ENCODE measurements at regions not wholly inside any gene's neighbourhood (a gene's known extent, or its start where the extent isn't known, plus 50 kb on each side); places are given as distances from the start of the nearest gene placed in this dataset.
"Not testable (repeated sequence)": the region's sequence is repeated elsewhere in the genome, so short reads cannot be mapped to it uniquely, and the experiment has no call there.

GRCh38 chr6:15817100-15817499 is 154.3 kb upstream of the DTNBP1 start:
- in situ Hi-C loops (cut with HindIII; ENCODE audit: low sequenced_read_pairs), result no loop called here

GRCh38 chr6:15816661-15817060 is 153.8 kb upstream of the DTNBP1 start:
- in situ Hi-C loops (cut with HindIII; ENCODE audit: low sequenced_read_pairs), result no loop called here

GRCh38 chr6:15813698-15814097 is 150.9 kb upstream of the DTNBP1 start:
- in situ Hi-C loops (cut with HindIII; ENCODE audit: low sequenced_read_pairs), result not testable (repeated sequence)

GRCh38 chr6:15811107-15811506 is 148.3 kb upstream of the DTNBP1 start:
- in situ Hi-C loops (cut with HindIII; ENCODE audit: low sequenced_read_pairs), result no loop called here

- in situ Hi-C loops (cut with HindIII; ENCODE audit: low sequenced_read_pairs), result no loop called here
These were observed 147.8 kb upstream of the DTNBP1 start for GRCh38 chr6:15810618-15811017.

GRCh38 chr6:15809367-15809766 is 146.5 kb upstream of the DTNBP1 start:
- in situ Hi-C loops (cut with HindIII; ENCODE audit: low sequenced_read_pairs), result no loop called here

GRCh38 chr6:15804164-15805154 is 141.6 kb upstream of the DTNBP1 start:
- in situ Hi-C loops (cut with HindIII; ENCODE audit: low sequenced_read_pairs), result no loop called here

GRCh38 chr6:15802466-15802865 is 139.6 kb upstream of the DTNBP1 start:
- in situ Hi-C loops (cut with HindIII; ENCODE audit: low sequenced_read_pairs), result no loop called here

GRCh38 chr6:15801912-15802311 is 139.1 kb upstream of the DTNBP1 start:
- in situ Hi-C loops (cut with HindIII; ENCODE audit: low sequenced_read_pairs), result no loop called here

GRCh38 chr6:15800841-15801617 is 138.2 kb upstream of the DTNBP1 start:
- in situ Hi-C loops (cut with HindIII; ENCODE audit: low sequenced_read_pairs), result no loop called here

GRCh38 chr6:15798533-15799255 is 135.9 kb upstream of the DTNBP1 start:
- in situ Hi-C loops (cut with HindIII; ENCODE audit: low sequenced_read_pairs), result no loop called here

GRCh38 chr6:15796844-15797243 is 134.0 kb upstream of the DTNBP1 start:
- in situ Hi-C loops (cut with HindIII; ENCODE audit: low sequenced_read_pairs), result no loop called here

GRCh38 chr6:15796130-15796771 is 133.4 kb upstream of the DTNBP1 start:
- in situ Hi-C loops (cut with HindIII; ENCODE audit: low sequenced_read_pairs), result no loop called here

- in situ Hi-C loops (cut with HindIII; ENCODE audit: low sequenced_read_pairs), result no loop called here
These were observed 131.0 kb upstream of the DTNBP1 start for GRCh38 chr6:15793826-15794225.

- in situ Hi-C loops (cut with HindIII; ENCODE audit: low sequenced_read_pairs), result no loop called here
These were observed 130.5 kb upstream of the DTNBP1 start for GRCh38 chr6:15793288-15793687.

GRCh38 chr6:15792842-15793241 is 130.0 kb upstream of the DTNBP1 start:
- in situ Hi-C loops (cut with HindIII; ENCODE audit: low sequenced_read_pairs), result no loop called here

GRCh38 chr6:15791448-15792181 is 128.8 kb upstream of the DTNBP1 start:
- in situ Hi-C loops (cut with HindIII; ENCODE audit: low sequenced_read_pairs), result no loop called here

- in situ Hi-C loops (cut with HindIII; ENCODE audit: low sequenced_read_pairs), result no loop called here
These were observed 127.3 kb upstream of the DTNBP1 start for GRCh38 chr6:15790116-15790515.

GRCh38 chr6:15786846-15787245 is 124.0 kb upstream of the DTNBP1 start:
- in situ Hi-C loops (cut with HindIII; ENCODE audit: low sequenced_read_pairs), result no loop called here

GRCh38 chr6:15783484-15783883 is 120.7 kb upstream of the DTNBP1 start:
- in situ Hi-C loops (cut with HindIII; ENCODE audit: low sequenced_read_pairs), result no loop called here
